ENCODE measurements at regions not wholly inside any gene's neighbourhood (a gene's known extent, or its start where the extent isn't known, plus 50 kb on each side); places are given as distances from the start of the nearest gene placed in this dataset.

GRCh38 chr7:98459529-98459928, 58.6 kb upstream of the BAIAP2L1 start:
- no peak for TF ChIP-seq CTCF (conservative IDR thresholded peaks at IDR 0.05 in 1 of 2, IDR thresholded peaks at IDR 0.05 in 1 of 2; ENCODE audit: low read depth in 1 of 2, low read length in 2 of 2)
- no peak for TF ChIP-seq EZH2 (IDR thresholded peaks at IDR 0.05; ENCODE audit: low read length, missing control alignments)

All from fibroblast of lung (primary cell).